ENCODE measurements at regions not wholly inside any gene's neighbourhood (a gene's known extent, or its start where the extent isn't known, plus 50 kb on each side); places are given as distances from the start of the nearest gene placed in this dataset.

DNA sequence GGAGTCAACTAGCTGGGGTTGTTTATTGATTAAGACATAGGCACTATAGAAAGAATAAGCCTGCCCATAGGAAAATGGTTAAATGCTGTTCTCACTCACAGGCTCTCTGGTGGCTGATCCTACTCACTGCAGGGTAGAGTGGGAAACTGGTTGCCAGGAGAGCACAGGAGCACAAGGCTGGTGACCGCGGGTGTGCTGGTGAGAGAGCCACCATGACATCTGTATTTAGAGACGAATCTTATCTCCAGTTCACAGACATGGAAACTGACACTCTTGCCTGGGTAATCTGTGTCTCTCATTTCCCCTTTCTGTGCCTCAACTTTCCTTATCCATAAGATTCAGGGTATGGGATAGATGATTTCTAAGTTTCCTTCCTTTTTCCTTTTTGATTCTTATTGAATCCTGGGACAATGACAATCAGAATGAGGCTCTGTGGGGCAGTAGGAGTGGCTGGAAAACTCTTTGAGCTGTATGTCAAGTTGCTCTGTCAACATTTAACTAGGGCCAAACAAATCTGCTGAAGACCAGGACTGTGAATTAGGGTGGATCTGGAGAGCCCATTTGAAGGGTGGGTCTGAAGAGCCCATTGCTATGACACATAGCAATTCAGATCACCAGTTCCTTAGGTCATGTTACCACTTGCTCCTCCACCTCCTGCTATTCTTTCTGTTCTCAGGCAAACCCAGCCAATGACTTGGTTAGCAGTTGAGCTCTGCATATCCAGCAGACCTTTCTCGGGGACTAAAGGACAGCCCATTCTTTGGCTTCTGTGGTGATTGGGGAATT, 286.1 kb upstream of the TBL1XR1 start:
- WGBS, 4 donors = 75 to 93% (median 77%) methylated on average over 1 to 4 of the region's 4 CpGs
- intact Hi-C loops (cut with DNase I) = no loop called here
- TF ChIP-seq POLR2A (IDR thresholded peaks at IDR 0.05) = no peak
- TF ChIP-seq, protein P1, sequence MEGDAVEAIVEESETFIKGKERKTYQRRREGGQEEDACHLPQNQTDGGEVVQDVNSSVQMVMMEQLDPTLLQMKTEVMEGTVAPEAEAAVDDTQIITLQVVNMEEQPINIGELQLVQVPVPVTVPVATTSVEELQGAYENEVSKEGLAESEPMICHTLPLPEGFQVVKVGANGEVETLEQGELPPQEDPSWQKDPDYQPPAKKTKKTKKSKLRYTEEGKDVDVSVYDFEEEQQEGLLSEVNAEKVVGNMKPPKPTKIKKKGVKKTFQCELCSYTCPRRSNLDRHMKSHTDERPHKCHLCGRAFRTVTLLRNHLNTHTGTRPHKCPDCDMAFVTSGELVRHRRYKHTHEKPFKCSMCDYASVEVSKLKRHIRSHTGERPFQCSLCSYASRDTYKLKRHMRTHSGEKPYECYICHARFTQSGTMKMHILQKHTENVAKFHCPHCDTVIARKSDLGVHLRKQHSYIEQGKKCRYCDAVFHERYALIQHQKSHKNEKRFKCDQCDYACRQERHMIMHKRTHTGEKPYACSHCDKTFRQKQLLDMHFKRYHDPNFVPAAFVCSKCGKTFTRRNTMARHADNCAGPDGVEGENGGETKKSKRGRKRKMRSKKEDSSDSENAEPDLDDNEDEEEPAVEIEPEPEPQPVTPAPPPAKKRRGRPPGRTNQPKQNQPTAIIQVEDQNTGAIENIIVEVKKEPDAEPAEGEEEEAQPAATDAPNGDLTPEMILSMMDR (IDR thresholded peaks at IDR 0.05) = peak in 3 of 6 experiments; percentile 34 to 41 (median 40)

DNA sequence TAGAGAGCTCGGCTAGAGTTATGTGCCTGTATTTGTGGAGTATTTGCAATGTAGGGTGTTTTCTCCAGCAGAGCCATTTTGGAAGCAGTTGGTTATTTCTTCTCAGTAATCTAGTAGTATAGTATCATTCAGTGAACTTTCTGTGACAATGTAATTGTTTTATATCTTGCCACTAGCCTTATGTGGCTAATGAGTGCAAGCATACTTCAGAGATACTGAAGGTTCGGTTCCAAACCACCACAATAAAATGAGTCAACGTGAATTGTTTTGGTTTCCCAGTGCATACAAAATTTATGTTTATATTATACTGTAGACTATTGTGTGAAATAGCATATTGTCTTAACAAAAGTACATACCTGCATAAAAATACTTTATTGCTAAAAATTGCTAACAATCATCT, 286.9 kb upstream of the TBL1XR1 start:
- DNase-seq = no peak
- no peaks in the 10 kb centered on the region for H3K9me3 ChIP-seq (replicated peaks in 1 of 3)
- H3K4me1 ChIP-seq (replicated peaks in 1 of 2) = peaks cover 9% of the 10 kb centered on the region in 2 donors
- no peaks in the 10 kb centered on the region for H3K27me3 ChIP-seq
- intact Hi-C loops (cut with DNase I) = no loop called here
- TF ChIP-seq, protein P1 (IDR thresholded peaks at IDR 0.05) = no peak
- TF ChIP-seq POLR2A (IDR thresholded peaks at IDR 0.05) = no peak
- no peak overlapping the region for H3K4me3 ChIP-seq
- no peak overlapping the region for H3K27ac ChIP-seq
- H3K36me3 ChIP-seq (replicated peaks in 1 of 2) = no peaks in the 10 kb centered on the region
- 90 to 96% (median 95%) methylated on average over 3 of the region's 3 CpGs for WGBS, 4 donors

More for the DNA sequence above, 286.1 kb upstream of the TBL1XR1 start:
- Histone ChIP-seq H3K9me3 (replicated peaks in 1 of 3) (no peaks in the 10 kb centered on the region), H3K27me3 (no peaks in the 10 kb centered on the region), H3K4me1 (replicated peaks in 1 of 2) (peaks cover 9% of the 10 kb centered on the region in 2 donors), H3K27ac (no peak overlapping the region), H3K4me3 (no peak overlapping the region), H3K36me3 (replicated peaks in 1 of 2) (no peaks in the 10 kb centered on the region)
- peak in 2 of 7 donors; percentile 22 to 23 for DNase-seq

DNA sequence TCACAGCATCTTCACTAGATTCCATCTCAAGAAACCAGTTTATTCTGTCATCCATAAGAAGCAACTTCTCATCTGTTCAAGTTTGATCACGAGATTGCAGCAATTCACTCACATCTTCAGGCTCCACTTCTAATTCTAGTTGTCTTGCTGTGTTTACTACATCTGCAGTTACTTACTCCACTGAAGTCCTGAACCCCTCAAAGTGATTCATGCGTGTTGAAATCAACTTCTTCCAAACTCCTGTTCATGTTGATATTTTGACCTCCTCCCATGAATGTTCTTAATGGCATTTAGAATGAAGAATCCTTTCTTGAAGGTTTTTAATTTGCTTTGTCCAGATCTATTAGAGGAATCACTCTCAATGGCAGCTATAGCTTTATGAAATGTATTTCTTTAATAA, 287.6 kb upstream of the TBL1XR1 start:
- TF ChIP-seq POLR2A (IDR thresholded peaks at IDR 0.05) = no peak
- intact Hi-C loops (cut with DNase I) = no loop called here
- DNase-seq = no peak
- 91 to 98% (median 96%) methylated on average over 2 of the region's 2 CpGs for WGBS, 4 donors
- Histone ChIP-seq H3K4me3 (no peak overlapping the region), H3K36me3 (replicated peaks in 1 of 2) (no peaks in the 10 kb centered on the region), H3K9me3 (replicated peaks in 1 of 3) (no peaks in the 10 kb centered on the region), H3K4me1 (replicated peaks in 1 of 2) (peaks cover 9% of the 10 kb centered on the region in 2 donors), H3K27me3 (no peaks in the 10 kb centered on the region), H3K27ac (no peak overlapping the region)

DNA sequence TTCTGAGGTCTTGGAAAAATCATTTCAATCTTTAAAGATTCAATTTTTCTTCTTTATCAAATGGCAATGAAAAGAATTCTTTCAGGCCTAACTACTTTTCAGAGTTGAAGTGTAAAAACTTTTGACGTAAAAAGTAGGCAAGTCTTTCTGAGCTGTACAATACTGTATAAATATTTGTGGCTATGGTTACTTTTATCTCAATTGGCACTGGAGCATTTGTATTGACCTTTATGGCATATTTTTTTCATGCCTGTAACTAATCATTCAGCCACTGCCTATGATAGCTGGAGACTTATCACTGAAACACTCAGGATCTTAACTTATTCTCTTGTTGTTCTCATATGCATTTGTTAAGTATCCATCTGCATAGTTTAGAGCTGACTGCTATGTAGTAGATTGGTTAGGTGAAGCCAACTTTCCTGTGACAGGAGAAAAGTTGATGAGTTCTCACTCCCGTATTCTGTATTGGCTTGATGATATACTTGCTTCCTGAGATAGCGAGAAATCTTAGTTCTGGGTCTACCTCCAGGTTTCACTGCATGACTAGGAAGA, 290.4 kb upstream of the TBL1XR1 start:
- H3K4me1 ChIP-seq (replicated peaks in 1 of 2) = peaks cover under 1 to 8% of the 10 kb centered on the region in 2 donors
- DNase-seq = no peak
- no peaks in the 10 kb centered on the region for H3K9me3 ChIP-seq (replicated peaks in 1 of 3)
- no peak overlapping the region for H3K27ac ChIP-seq
- no peak overlapping the region for H3K4me3 ChIP-seq
- WGBS, 4 donors = 94 to 96% (median 96%) methylated on average over 3 of the region's 3 CpGs
- no peaks in the 10 kb centered on the region for H3K36me3 ChIP-seq (replicated peaks in 1 of 2)
- TF ChIP-seq, protein P1 (IDR thresholded peaks at IDR 0.05) = no peak
- TF ChIP-seq POLR2A (IDR thresholded peaks at IDR 0.05) = no peak
- no peaks in the 10 kb centered on the region for H3K27me3 ChIP-seq
- intact Hi-C loops (cut with DNase I) = no loop called here

All from adrenal gland (tissue), 9 donors.